ENCODE measurements at regions not wholly inside any gene's neighbourhood (a gene's known extent, or its start where the extent isn't known, plus 50 kb on each side); places are given as distances from the start of the nearest gene placed in this dataset.

- no peaks in the 10 kb centered on the region for H3K27me3 ChIP-seq (ENCODE audit: low read depth, low read length)
- no peaks in the 10 kb centered on the region for H3K36me3 ChIP-seq (ENCODE audit: control insufficient read depth in 1 of 2, insufficient read depth in 2 of 2, low read length in 2 of 2)
- no peak overlapping the region for H3K4me3 ChIP-seq (ENCODE audit: low read depth in 1 of 2, low read length in 2 of 2)
- no peaks in the 10 kb centered on the region for H3K4me1 ChIP-seq (ENCODE audit: control insufficient read depth in 1 of 2, insufficient read depth in 2 of 2, low read length in 2 of 2)
- no peak overlapping the region for H3K27ac ChIP-seq (ENCODE audit: low read length)
- H3K9me3 ChIP-seq (ENCODE audit: control insufficient read depth in 1 of 2, low read length in 2 of 2) = no peaks in the 10 kb centered on the region
Measured at GRCh38 chr1:83756984-83757717, 241.8 kb downstream of the TTLL7 start.

GRCh38 chr1:83751602-83752001 is 247.3 kb downstream of the TTLL7 start:
- H3K9me3 ChIP-seq (ENCODE audit: control insufficient read depth in 1 of 2, low read length in 2 of 2) = no peaks in the 10 kb centered on the region
- H3K4me3 ChIP-seq (ENCODE audit: low read depth in 1 of 2, low read length in 2 of 2) = no peak overlapping the region
- H3K4me1 ChIP-seq (ENCODE audit: control insufficient read depth in 1 of 2, insufficient read depth in 2 of 2, low read length in 2 of 2) = no peaks in the 10 kb centered on the region
- H3K27me3 ChIP-seq (ENCODE audit: low read depth, low read length) = no peaks in the 10 kb centered on the region
- no peaks in the 10 kb centered on the region for H3K36me3 ChIP-seq (ENCODE audit: control insufficient read depth in 1 of 2, insufficient read depth in 2 of 2, low read length in 2 of 2)
- no peak overlapping the region for H3K27ac ChIP-seq (ENCODE audit: low read length)

DNA sequence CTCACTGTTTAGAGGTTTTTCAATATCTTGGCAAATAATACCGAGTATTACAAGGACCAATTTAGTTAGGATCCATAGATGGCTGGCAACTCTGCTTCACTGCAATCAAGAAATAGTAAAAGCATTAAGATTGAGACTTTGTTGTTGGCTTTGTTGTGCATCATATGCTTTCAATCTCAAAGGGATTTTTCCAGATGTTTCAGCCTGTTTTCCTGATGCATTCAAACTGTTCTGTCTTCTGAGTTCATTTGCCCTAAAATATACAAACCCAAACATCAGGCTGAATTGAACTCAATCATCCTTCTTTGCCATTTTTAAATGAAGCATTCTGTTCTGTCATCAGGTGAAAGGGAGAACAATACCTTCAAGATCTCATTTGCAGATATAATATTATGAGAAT is 248.7 kb downstream of the TTLL7 start:
- H3K4me3 ChIP-seq (ENCODE audit: low read depth in 1 of 2, low read length in 2 of 2) = no peak overlapping the region
- no peaks in the 10 kb centered on the region for H3K4me1 ChIP-seq (ENCODE audit: control insufficient read depth in 1 of 2, insufficient read depth in 2 of 2, low read length in 2 of 2)
- H3K27me3 ChIP-seq (ENCODE audit: low read depth, low read length) = no peaks in the 10 kb centered on the region
- H3K27ac ChIP-seq (ENCODE audit: low read length) = no peak overlapping the region
- H3K36me3 ChIP-seq (ENCODE audit: control insufficient read depth in 1 of 2, insufficient read depth in 2 of 2, low read length in 2 of 2) = no peaks in the 10 kb centered on the region
- H3K9me3 ChIP-seq (ENCODE audit: control insufficient read depth in 1 of 2, low read length in 2 of 2) = no peaks in the 10 kb centered on the region

DNA sequence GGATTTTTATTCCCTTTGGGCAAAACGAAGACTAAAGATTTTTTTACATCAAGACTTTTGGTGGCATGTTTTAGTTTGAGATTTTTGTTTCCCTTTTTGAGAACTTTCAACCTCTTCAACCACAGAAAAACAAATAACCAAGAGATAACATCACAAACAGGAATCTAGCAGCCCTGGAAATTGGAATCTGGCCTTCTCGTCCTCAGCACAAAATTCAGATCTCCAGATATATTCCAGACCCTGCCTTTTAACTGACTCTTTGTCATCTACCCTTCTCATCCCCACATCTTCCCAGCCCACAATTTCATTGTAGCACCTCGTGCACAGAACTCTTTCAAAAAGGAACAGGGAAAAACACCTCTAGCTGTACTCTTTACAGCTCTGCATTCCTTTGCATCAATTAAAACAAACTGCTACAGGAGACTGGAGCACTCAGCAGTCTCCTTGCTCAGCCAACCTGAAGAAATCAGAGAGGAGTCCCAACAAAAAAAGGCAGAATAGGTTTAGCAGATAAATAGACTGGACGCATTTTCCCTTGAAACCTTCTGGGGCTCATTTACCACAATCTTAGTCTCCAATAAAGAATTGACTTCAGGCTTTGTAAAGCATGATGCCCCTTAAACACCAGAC is 251.0 kb downstream of the TTLL7 start:
- H3K36me3 ChIP-seq (ENCODE audit: control insufficient read depth in 1 of 2, insufficient read depth in 2 of 2, low read length in 2 of 2) = no peaks in the 10 kb centered on the region
- no peaks in the 10 kb centered on the region for H3K9me3 ChIP-seq (ENCODE audit: control insufficient read depth in 1 of 2, low read length in 2 of 2)
- no peak overlapping the region for H3K4me3 ChIP-seq (ENCODE audit: low read depth in 1 of 2, low read length in 2 of 2)
- no peak overlapping the region for H3K27ac ChIP-seq (ENCODE audit: low read length)
- H3K27me3 ChIP-seq (ENCODE audit: low read depth, low read length) = no peaks in the 10 kb centered on the region
- no peaks in the 10 kb centered on the region for H3K4me1 ChIP-seq (ENCODE audit: control insufficient read depth in 1 of 2, insufficient read depth in 2 of 2, low read length in 2 of 2)

DNA sequence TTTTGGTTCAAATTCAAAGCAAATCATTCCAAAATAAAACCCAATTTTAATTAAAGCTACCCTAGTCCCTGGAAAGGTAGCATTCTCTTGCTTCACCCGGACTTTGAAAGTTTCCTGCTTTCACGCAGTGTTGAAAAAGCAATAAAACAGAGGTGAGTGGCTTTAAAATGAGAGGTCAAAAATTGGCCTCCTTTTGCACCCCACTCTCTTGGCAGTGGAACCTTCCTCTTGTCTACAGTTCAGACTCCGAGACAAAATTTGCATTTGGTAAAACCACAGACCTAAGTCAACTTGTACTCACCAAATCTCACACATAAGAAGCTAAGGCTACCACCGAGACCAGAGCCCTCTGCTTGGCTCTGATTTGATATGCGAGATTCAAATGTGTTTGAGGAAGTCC is 252.7 kb downstream of the TTLL7 start:
- no peaks in the 10 kb centered on the region for H3K27me3 ChIP-seq (ENCODE audit: low read depth, low read length)
- H3K4me3 ChIP-seq (ENCODE audit: low read depth in 1 of 2, low read length in 2 of 2) = no peak overlapping the region
- no peaks in the 10 kb centered on the region for H3K4me1 ChIP-seq (ENCODE audit: control insufficient read depth in 1 of 2, insufficient read depth in 2 of 2, low read length in 2 of 2)
- H3K36me3 ChIP-seq (ENCODE audit: control insufficient read depth in 1 of 2, insufficient read depth in 2 of 2, low read length in 2 of 2) = no peaks in the 10 kb centered on the region
- no peaks in the 10 kb centered on the region for H3K9me3 ChIP-seq (ENCODE audit: control insufficient read depth in 1 of 2, low read length in 2 of 2)
- H3K27ac ChIP-seq (ENCODE audit: low read length) = no peak overlapping the region

DNA sequence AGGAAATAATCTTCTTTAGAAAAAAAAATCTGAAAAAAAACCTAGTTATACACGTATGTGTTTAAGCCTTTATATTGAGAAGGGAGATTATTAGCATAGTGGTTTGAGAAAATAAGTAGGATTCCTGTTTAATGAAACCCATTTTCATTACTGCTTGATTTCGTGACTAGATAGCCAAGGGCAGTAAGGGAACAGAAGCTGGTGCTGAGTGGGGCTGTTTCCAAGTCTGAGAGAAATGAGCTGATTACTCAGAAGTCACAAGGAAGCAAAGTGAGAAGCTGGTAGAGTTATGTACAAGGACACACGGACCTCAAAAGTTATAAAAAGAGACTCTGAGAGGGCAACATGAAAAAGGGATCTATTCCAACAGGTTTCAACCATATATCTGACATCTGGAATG is 256.5 kb downstream of the TTLL7 start:
- no peaks in the 10 kb centered on the region for H3K27me3 ChIP-seq (ENCODE audit: low read depth, low read length)
- H3K27ac ChIP-seq (ENCODE audit: low read length) = no peak overlapping the region
- no peaks in the 10 kb centered on the region for H3K9me3 ChIP-seq (ENCODE audit: control insufficient read depth in 1 of 2, low read length in 2 of 2)
- no peaks in the 10 kb centered on the region for H3K36me3 ChIP-seq (ENCODE audit: control insufficient read depth in 1 of 2, insufficient read depth in 2 of 2, low read length in 2 of 2)
- H3K4me3 ChIP-seq (ENCODE audit: low read depth in 1 of 2, low read length in 2 of 2) = no peak overlapping the region
- no peaks in the 10 kb centered on the region for H3K4me1 ChIP-seq (ENCODE audit: control insufficient read depth in 1 of 2, insufficient read depth in 2 of 2, low read length in 2 of 2)

GRCh38 chr1:83741770-83742169 is 257.2 kb downstream of the TTLL7 start:
- Histone ChIP-seq H3K27ac (ENCODE audit: low read length) (no peak overlapping the region), H3K9me3 (ENCODE audit: control insufficient read depth in 1 of 2, low read length in 2 of 2) (no peaks in the 10 kb centered on the region), H3K4me3 (ENCODE audit: low read depth in 1 of 2, low read length in 2 of 2) (no peak overlapping the region), H3K36me3 (ENCODE audit: control insufficient read depth in 1 of 2, insufficient read depth in 2 of 2, low read length in 2 of 2) (no peaks in the 10 kb centered on the region), H3K27me3 (ENCODE audit: low read depth, low read length) (no peaks in the 10 kb centered on the region), H3K4me1 (ENCODE audit: control insufficient read depth in 1 of 2, insufficient read depth in 2 of 2, low read length in 2 of 2) (no peaks in the 10 kb centered on the region)

GRCh38 chr1:83741348-83741747 is 257.6 kb downstream of the TTLL7 start:
- no peaks in the 10 kb centered on the region for H3K36me3 ChIP-seq (ENCODE audit: control insufficient read depth in 1 of 2, insufficient read depth in 2 of 2, low read length in 2 of 2)

DNA sequence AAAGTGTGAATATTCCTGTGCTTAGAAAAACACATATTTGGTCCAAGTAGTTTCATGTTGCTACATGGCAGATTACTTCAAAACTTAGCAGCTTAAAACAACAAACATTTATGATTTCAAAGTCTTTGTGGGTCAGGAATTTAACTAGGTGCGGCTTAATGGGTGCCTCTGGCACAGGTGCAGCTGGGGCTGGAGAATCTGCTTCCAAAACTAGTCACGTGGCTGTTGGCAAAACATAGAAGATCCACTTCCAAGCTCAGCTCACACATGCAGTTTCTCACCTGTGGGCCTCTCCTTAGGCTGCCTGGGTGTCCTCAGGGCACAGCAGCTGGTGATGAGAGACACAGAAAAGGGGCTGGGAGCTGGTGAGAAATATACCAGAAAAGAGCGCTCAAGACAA is 263.4 kb downstream of the TTLL7 start:
- Histone ChIP-seq H3K9me3 (ENCODE audit: control insufficient read depth in 1 of 2, low read length in 2 of 2) (no peaks in the 10 kb centered on the region), H3K27ac (ENCODE audit: low read length) (no peak overlapping the region), H3K36me3 (ENCODE audit: control insufficient read depth in 1 of 2, insufficient read depth in 2 of 2, low read length in 2 of 2) (no peaks in the 10 kb centered on the region), H3K27me3 (ENCODE audit: low read depth, low read length) (no peaks in the 10 kb centered on the region), H3K4me3 (ENCODE audit: low read depth in 1 of 2, low read length in 2 of 2) (no peak overlapping the region), H3K4me1 (ENCODE audit: control insufficient read depth in 1 of 2, insufficient read depth in 2 of 2, low read length in 2 of 2) (no peaks in the 10 kb centered on the region)

More at GRCh38 chr1:83741348-83741747, 257.6 kb downstream of the TTLL7 start:
- Histone ChIP-seq H3K27me3 (ENCODE audit: low read depth, low read length) (no peaks in the 10 kb centered on the region), H3K4me1 (ENCODE audit: control insufficient read depth in 1 of 2, insufficient read depth in 2 of 2, low read length in 2 of 2) (no peaks in the 10 kb centered on the region), H3K27ac (ENCODE audit: low read length) (no peak overlapping the region), H3K9me3 (ENCODE audit: control insufficient read depth in 1 of 2, low read length in 2 of 2) (no peaks in the 10 kb centered on the region), H3K4me3 (ENCODE audit: low read depth in 1 of 2, low read length in 2 of 2) (no peak overlapping the region)

GRCh38 chr1:83734420-83734819 is 264.5 kb downstream of the TTLL7 start:
- Histone ChIP-seq H3K36me3 (ENCODE audit: control insufficient read depth in 1 of 2, insufficient read depth in 2 of 2, low read length in 2 of 2) (no peaks in the 10 kb centered on the region), H3K4me3 (ENCODE audit: low read depth in 1 of 2, low read length in 2 of 2) (no peak overlapping the region), H3K4me1 (ENCODE audit: control insufficient read depth in 1 of 2, insufficient read depth in 2 of 2, low read length in 2 of 2) (no peaks in the 10 kb centered on the region), H3K27ac (ENCODE audit: low read length) (no peak overlapping the region), H3K27me3 (ENCODE audit: low read depth, low read length) (no peaks in the 10 kb centered on the region), H3K9me3 (ENCODE audit: control insufficient read depth in 1 of 2, low read length in 2 of 2) (no peaks in the 10 kb centered on the region)

- no peaks in the 10 kb centered on the region for H3K27me3 ChIP-seq (ENCODE audit: low read depth, low read length)
- no peaks in the 10 kb centered on the region for H3K9me3 ChIP-seq (ENCODE audit: control insufficient read depth in 1 of 2, low read length in 2 of 2)
- H3K4me1 ChIP-seq (ENCODE audit: control insufficient read depth in 1 of 2, insufficient read depth in 2 of 2, low read length in 2 of 2) = no peaks in the 10 kb centered on the region
- H3K36me3 ChIP-seq (ENCODE audit: control insufficient read depth in 1 of 2, insufficient read depth in 2 of 2, low read length in 2 of 2) = no peaks in the 10 kb centered on the region
- H3K27ac ChIP-seq (ENCODE audit: low read length) = no peak overlapping the region
- H3K4me3 ChIP-seq (ENCODE audit: low read depth in 1 of 2, low read length in 2 of 2) = no peak overlapping the region
Measured at GRCh38 chr1:83725735-83726360, 273.1 kb downstream of the TTLL7 start.
